K562 (cell line): ENCODE measurements at regions not wholly inside any gene's neighbourhood (a gene's known extent, or its start where the extent isn't known, plus 50 kb on each side); places are given as distances from the start of the nearest gene placed in this dataset.

ENCODE experiments used
- ATAC-seq: fragments of 200-7000 bp; cut with Tn5 transposase; 3 replicates; pipeline ENCODE4 v1.9.1; 2020; ENCODE audit warnings: moderate library complexity
- BruUV-seq: library from RNA; stranded (reverse); fragments of 400-500 nt; replicated peaks from 2 replicates; lab custom pipeline; 2021; lab: Mats Ljungman, UMichigan
- CTCF ChIA-PET: fragments of 300-600 bp; formaldehyde crosslinking; extraction: SDS; loops from one replicate; lab custom pipeline; 2021; ENCODE audit warnings: low intra/inter-chr PET ratio; lab: Yijun Ruan, JAX
- POLR2A ChIA-PET: fragments of 300-600, 350-650 bp; sonication (Branson Sonifier 250); formaldehyde crosslinking; extraction: SDS; loops from one replicate; lab custom pipeline; 2021; ENCODE audit warnings: antibody characterized with exemption, inconsistent platforms; lab: Yijun Ruan, JAX
- DNase-seq, 4 experiments: peaks; one replicate each; pipeline versions ENCODE4 v3.0.0 to v3.0.0-alpha.2; 2011 to 2018; ENCODE audit warnings: low spot score in 3 of 4, mixed read lengths in 3 of 4; ENCODE audit errors: extremely low read depth in 1 of 4
- FAIRE-seq: peaks from 2 replicates; lab custom pipeline; 2011; peaks lifted over from hg19 to GRCh38; lab: Jason Lieb, UNC
- H2AFZ ChIP-seq: 2 replicates; pipeline ENCODE4 v1.6.0; 2011; ENCODE audit warnings: low read depth, low read length, control low read depth, inconsistent platforms
- H3K27ac ChIP-seq: fragments of 200-600 bp; 3 replicates; pipeline ENCODE4 v1.8.0; 2011; ENCODE audit warnings: low read depth, mild to moderate bottlenecking, control low read depth, inconsistent platforms, low read length, moderate library complexity, mixed read lengths; ENCODE audit errors: extremely low read depth
- H3K27me3 ChIP-seq, 2 experiments: fragments of 300-600 bp in 1 of 2; 2 replicates in 1 of 2; 3 replicates in 1 of 2; pipeline versions ENCODE4 v1.6.0 to v1.8.0; 2011; ENCODE audit warnings: inconsistent platforms in 2 of 2, low read length in 2 of 2, mild to moderate bottlenecking in 1 of 2, mixed read lengths in 1 of 2, moderate library complexity in 1 of 2; ENCODE audit not compliant: control insufficient read depth in 2 of 2, insufficient read depth in 2 of 2
- H3K36me3 ChIP-seq: fragments of 300-600 bp; 3 replicates; pipeline ENCODE4 v1.8.0; 2011; ENCODE audit warnings: mild to moderate bottlenecking, low read length, inconsistent platforms; ENCODE audit not compliant: control insufficient read depth, insufficient read depth
- H3K4me1 ChIP-seq, 2 experiments: fragments of 200-600 bp in 1 of 2; replicated peaks in 1 of 2; 2 replicates in 1 of 2; 3 replicates in 1 of 2; pipeline versions ENCODE4 v1.5.1 to v1.8.0; 2011; ENCODE audit warnings: inconsistent platforms in 2 of 2, low read length in 2 of 2, mild to moderate bottlenecking in 1 of 2, mixed read lengths in 1 of 2, moderate library complexity in 1 of 2; ENCODE audit not compliant: control insufficient read depth in 2 of 2, insufficient read depth in 2 of 2
- H3K4me2 ChIP-seq: 2 replicates; pipeline ENCODE4 v1.6.1; 2011; ENCODE audit warnings: low read length, control low read depth, inconsistent platforms, mixed read lengths; ENCODE audit not compliant: insufficient read depth
- H3K4me3 ChIP-seq: fragments of 200-600 bp; sonication (generic), shearing (Covaris generic); 2 replicates; pipeline ENCODE4 v1.5.1; 2016; ENCODE audit warnings: control low read depth, inconsistent platforms
- H3K79me2 ChIP-seq: fragments of 200-600 bp; 3 replicates; pipeline ENCODE4 v1.8.0; 2011; ENCODE audit warnings: low read length, inconsistent platforms; ENCODE audit not compliant: control insufficient read depth, insufficient read depth
- H3K9ac ChIP-seq, 2 experiments: 2 replicates each; pipeline versions ENCODE4 v1.6.0 to v1.6.1; 2011; ENCODE audit warnings: low read depth in 2 of 2, low read length in 2 of 2, control low read depth in 1 of 2, inconsistent platforms in 1 of 2, mild to moderate bottlenecking in 1 of 2, mixed read lengths in 1 of 2; ENCODE audit not compliant: insufficient read depth in 1 of 2
- H3K9me1 ChIP-seq: one replicate; pipeline ENCODE4 v1.6.0; 2011; ENCODE audit warnings: inconsistent platforms, mild to moderate bottlenecking, low read length, moderate library complexity; ENCODE audit not compliant: control insufficient read depth, insufficient read depth
- H3K9me3 ChIP-seq: replicated peaks from 2 replicates; pipeline ENCODE4 v1.5.1; 2011; ENCODE audit warnings: low read depth, low read length, inconsistent platforms; ENCODE audit not compliant: control insufficient read depth, insufficient read depth
- H4K20me1 ChIP-seq: replicated peaks from 2 replicates; pipeline ENCODE4 v1.6.1; 2011; ENCODE audit warnings: low read length, inconsistent platforms, mixed read lengths; ENCODE audit not compliant: control insufficient read depth, insufficient read depth
- ATF2 ChIP-seq: sonication (generic); formaldehyde crosslinking; IDR thresholded peaks from 2 replicates; pipeline ENCODE4 v1.8.1; 2022; ENCODE audit warnings: missing genetic modification reagents
- CBFA2T3 ChIP-seq: fragments of 450-650 bp; IDR thresholded peaks from 2 replicates; pipeline ENCODE4 v1.6.1; 2017
- E4F1 ChIP-seq: fragments of 250-450 bp; sonication (Bioruptor Pico); IDR thresholded peaks from 2 replicates; pipeline ENCODE4 v1.5.0; 2021; ENCODE audit warnings: mild to moderate bottlenecking, borderline replicate concordance
- EGR1 ChIP-seq: fragments of 450-650 bp; conservative IDR thresholded peaks from 2 replicates; pipeline ENCODE4 v1.6.1; 2017; ENCODE audit warnings: mild to moderate bottlenecking
- EHMT2 ChIP-seq: fragments of 450-650 bp; IDR thresholded peaks from 2 replicates; pipeline ENCODE4 v1.6.1; 2018; ENCODE audit warnings: antibody characterized with exemption
- EP400 ChIP-seq: fragments of 450-650 bp; IDR thresholded peaks from 2 replicates; pipeline ENCODE4 v1.6.1; 2017; ENCODE audit warnings: antibody characterized with exemption, mild to moderate bottlenecking, moderate library complexity
- HDGF ChIP-seq: fragments of 450-650 bp; IDR thresholded peaks from 2 replicates; pipeline ENCODE4 v1.6.1; 2016
- MECOM ChIP-seq: fragments of 250-450 bp; sonication (Bioruptor Pico); IDR thresholded peaks from 2 replicates; pipeline ENCODE4 v1.8.0; 2022; ENCODE audit warnings: inconsistent platforms
- MED1 ChIP-seq: sonication (generic); formaldehyde crosslinking; IDR thresholded peaks from 2 replicates; pipeline ENCODE4 v1.8.1; 2023; ENCODE audit warnings: missing genetic modification reagents, borderline replicate concordance
- RBM39 ChIP-seq: fragments of 200-400 bp; formaldehyde crosslinking; optimal IDR thresholded peaks from 2 replicates; pipeline ENCODE3; 2018; ENCODE audit warnings: low read depth, low read length
- SMARCC2 ChIP-seq: fragments of 450-650 bp; IDR thresholded peaks from 2 replicates; pipeline ENCODE4 v1.6.1; 2017; ENCODE audit warnings: antibody characterized with exemption, moderate library complexity, mild to moderate bottlenecking, low read depth
- SNAPC5 ChIP-seq: fragments of 250-450 bp; sonication (Bioruptor Pico); IDR thresholded peaks from 2 replicates; pipeline ENCODE4 v1.8.0; 2021; ENCODE audit warnings: moderate library complexity, mild to moderate bottlenecking, inconsistent platforms
- SRSF3 ChIP-seq: fragments of 200-400 bp; formaldehyde crosslinking; IDR thresholded peaks from 2 replicates; pipeline ENCODE4 v1.6.1; 2016; ENCODE audit warnings: mild to moderate bottlenecking, low read length, moderate library complexity; ENCODE audit not compliant: insufficient read depth
- STAG1 ChIP-seq: sonication (generic); formaldehyde crosslinking; IDR thresholded peaks from 2 replicates; pipeline ENCODE4 v1.5.0; 2020; ENCODE audit warnings: missing genetic modification reagents, borderline replicate concordance
- TEAD4 ChIP-seq, 2 experiments: sonication (generic) in 1 of 2; formaldehyde crosslinking in 1 of 2; IDR thresholded peaks; 2 replicates each; pipeline versions ENCODE4 v1.6.1 to v1.8.0; 2012 to 2022; ENCODE audit warnings: borderline replicate concordance in 1 of 2, inconsistent platforms in 1 of 2, low read length in 1 of 2, mild to moderate bottlenecking in 1 of 2, missing genetic modification reagents in 1 of 2
- TFAM ChIP-seq: fragments of 250-450 bp; sonication (Bioruptor Pico); conservative IDR thresholded peaks from 2 replicates; pipeline ENCODE4 v1.5.0; 2021; ENCODE audit warnings: mild to moderate bottlenecking, moderate library complexity
- ZBTB9 ChIP-seq: fragments of 450-650 bp; formaldehyde crosslinking; IDR thresholded peaks from 2 replicates; pipeline ENCODE4 v1.4.0; 2020; ENCODE audit warnings: mild to moderate bottlenecking, moderate library complexity
- ZNF23 ChIP-seq: fragments of 250-450 bp; sonication (Bioruptor Pico); IDR thresholded peaks from 2 replicates; pipeline ENCODE4 v1.4.0; 2020; ENCODE audit warnings: mild to moderate bottlenecking
- WGBS: fragments of 100-300 bp; shearing (Covaris generic); methylation state at CpG from one replicate; pipeline ENCODE4 v1.1.6; 2016; ENCODE audit warnings: low coverage, mixed read lengths; ENCODE audit not compliant: insufficient coverage; ENCODE audit errors: missing lambda C conversion rate; 5-methylcytosine and 5-hydroxymethylcytosine counted together
- in situ Hi-C: fragments of 300-500 bp; cut with MboI; formaldehyde crosslinking; loops from 4 replicates; pipeline ENCODE4 v1.15.0; 2018; ENCODE audit warnings: inconsistent platforms, mixed read lengths
- intact Hi-C: fragments of 100-400 bp; cut with micrococcal nuclease; formaldehyde crosslinking; loops from 2 replicates; pipeline ENCODE4 v1.14.2; 2022

- WGBS, result 6% methylated on average over 1 of the region's 1 CpG
- no peak overlapping the region for H3K4me2 ChIP-seq
- in situ Hi-C loops, result no loop called here
- no peaks in the 10 kb centered on the region for H3K9me1 ChIP-seq
- H3K36me3 ChIP-seq, result no peaks in the 10 kb centered on the region
- no peak for ATAC-seq
- ChIA-PET CTCF (no interaction called here), POLR2A (no interaction called here)
- no peaks in the 10 kb centered on the region for H3K79me2 ChIP-seq
- H4K20me1 ChIP-seq, result no peaks in the 10 kb centered on the region
- H3K9me3 ChIP-seq, result no peaks in the 10 kb centered on the region
- no peak overlapping the region for H3K27ac ChIP-seq
- no peak for FAIRE-seq
- BruUV-seq, result no TSS peak
- H2AFZ ChIP-seq, result no peak overlapping the region
- no peak for TF ChIP-seq EP400
- TF ChIP-seq TEAD4 (IDR thresholded peaks at IDR 0.05; ENCODE audit: low read length), result no peak
- TF ChIP-seq TEAD4 (CRISPR knock-in tag; IDR thresholded peaks at IDR 0.05; ENCODE audit: borderline replicate concordance), result no peak
- no peak for TF ChIP-seq STAG1
- TF ChIP-seq MED1 (CRISPR knock-in tag), result no peak
- TF ChIP-seq EGR1, result no peak
- TF ChIP-seq E4F1 (CRISPR knock-in tag), result no peak
- no peak for TF ChIP-seq SRSF3
- no peak for TF ChIP-seq CBFA2T3
- TF ChIP-seq SNAPC5 (CRISPR knock-in tag), result no peak
- no peak for TF ChIP-seq ZBTB9
- no peak for TF ChIP-seq EHMT2
- no peak for TF ChIP-seq SMARCC2
- no peak for TF ChIP-seq ZNF23 (CRISPR knock-in tag)
- TF ChIP-seq TFAM (CRISPR knock-in tag), result no peak
- TF ChIP-seq ATF2 (CRISPR knock-in tag), result no peak
- TF ChIP-seq MECOM (CRISPR knock-in tag), result no peak
- TF ChIP-seq HDGF, result no peak
- no peak for TF ChIP-seq RBM39
- no peaks in the 10 kb centered on the region for H3K4me1 ChIP-seq
- H3K9ac ChIP-seq, result no peak overlapping the region
- H3K4me3 ChIP-seq, result no peak overlapping the region
- no peaks in the 10 kb centered on the region for H3K27me3 ChIP-seq
- intact Hi-C loops, result no loop called here
- no peak for DNase-seq
Measured at GRCh38 chr7:17067691-17068090, 185.9 kb upstream of the AGR3 start.
